ENCODE measurements at regions not wholly inside any gene's neighbourhood (a gene's known extent, or its start where the extent isn't known, plus 50 kb on each side); places are given as distances from the start of the nearest gene placed in this dataset.

- no peak overlapping the region for H3K4me3 ChIP-seq (ENCODE audit: extremely low read depth in 1 of 4, insufficient read depth in 2 of 4, low read depth in 3 of 4, low read length in 4 of 4)
- H2BK5ac ChIP-seq (ENCODE audit: low read depth, low read length) = no peak overlapping the region
- no peak overlapping the region for H3K27ac ChIP-seq (ENCODE audit: low read depth, low read length)
- no peak overlapping the region for H2AK5ac ChIP-seq (ENCODE audit: low read depth, low read length)
- no peak for DNase-seq (ENCODE audit: low read depth in 1 of 2, low spot score in 2 of 2)
- no peak overlapping the region for H4K91ac ChIP-seq (replicated peaks; ENCODE audit: insufficient read length, low read length)
- H2BK120ac ChIP-seq (replicated peaks; ENCODE audit: low read depth, low read length) = no peak overlapping the region
- H3K14ac ChIP-seq (ENCODE audit: insufficient read length) = no peak overlapping the region
- H3K79me2 ChIP-seq (ENCODE audit: control insufficient read depth in 1 of 2, insufficient read depth in 2 of 2, low read length in 2 of 2) = no peaks in the 10 kb centered on the region
- no peak overlapping the region for H3K4me2 ChIP-seq (ENCODE audit: insufficient read depth in 1 of 2, low read depth in 2 of 2, low read length in 2 of 2)
- no peak overlapping the region for H3K23ac ChIP-seq (ENCODE audit: insufficient read length)
- no peaks in the 10 kb centered on the region for H3K36me3 ChIP-seq (ENCODE audit: control insufficient read depth in 2 of 4, insufficient read depth in 4 of 4, low read length in 3 of 4)
- POLR2A ChIA-PET (ENCODE audit: partially characterized antibody) = no interaction called here
- no peak overlapping the region for H2BK12ac ChIP-seq (ENCODE audit: low read depth, low read length)
- no peaks in the 10 kb centered on the region for H4K20me1 ChIP-seq (replicated peaks in 1 of 2; ENCODE audit: control insufficient read depth in 1 of 2, insufficient read depth in 2 of 2, low read length in 2 of 2)
- CTCF ChIA-PET (ENCODE audit: partially characterized antibody) = interaction anchor here (0.7 to 1.1 kb wide), 2 partner anchors 22 to 894 kb away, joined by 3 to 4 read pairs; no protein-coding TSS in a partner anchor
- no peak overlapping the region for H4K5ac ChIP-seq (ENCODE audit: insufficient read length, low read depth, low read length)
- H3K4ac ChIP-seq (replicated peaks; ENCODE audit: insufficient read length, low read depth, low read length) = no peak overlapping the region
- no peak overlapping the region for H3K18ac ChIP-seq (ENCODE audit: extremely low read depth, low read length)
- TF ChIP-seq KDM4A (IDR thresholded peaks at IDR 0.05; ENCODE audit: low read depth, low read length, severe bottlenecking) (no peak), FOSL1 (IDR thresholded peaks at IDR 0.05; ENCODE audit: insufficient read depth, low read depth, low read length) (no peak), SIRT6 (IDR thresholded peaks at IDR 0.05; ENCODE audit: low read length) (no peak), TAF7 (optimal IDR thresholded peaks at IDR 0.05; ENCODE audit: borderline replicate concordance, low read depth, low read length) (no peak), SP1 (IDR thresholded peaks at IDR 0.05; ENCODE audit: low read depth, low read length) (no peak), E2F6 (IDR thresholded peaks at IDR 0.05) (no peak), BCL11A (IDR thresholded peaks at IDR 0.05; ENCODE audit: low read depth in 2 of 2, low read length in 2 of 2) (no peak), USF2 (IDR thresholded peaks at IDR 0.05; ENCODE audit: low read length) (no peak), JUND (IDR thresholded peaks at IDR 0.05; ENCODE audit: low read length) (no peak), ATF3 (IDR thresholded peaks at IDR 0.05; ENCODE audit: insufficient read depth, low read depth, low read length) (no peak)
- no peak overlapping the region for H2AFZ ChIP-seq (ENCODE audit: low read length)
- H2BK20ac ChIP-seq (ENCODE audit: low read length) = no peak overlapping the region
- H3K23me2 ChIP-seq (ENCODE audit: low read depth, low read length) = no peaks in the 10 kb centered on the region
- H3K79me1 ChIP-seq (ENCODE audit: low read depth, low read length) = no peaks in the 10 kb centered on the region
- H3K9ac ChIP-seq (replicated peaks in 1 of 4; ENCODE audit: extremely low read depth in 1 of 4, low read depth in 3 of 4, low read length in 3 of 4) = no peak overlapping the region
- no peaks in the 10 kb centered on the region for H3K9me3 ChIP-seq (ENCODE audit: insufficient read depth in 2 of 2, low read depth in 1 of 2, low read length in 1 of 2)
- no peak for FAIRE-seq
- no peak overlapping the region for H3K56ac ChIP-seq (replicated peaks; ENCODE audit: insufficient read length, low read depth, low read length)
- no peak overlapping the region for H4K8ac ChIP-seq (ENCODE audit: extremely low read depth, insufficient read depth, low read length)
- H2BK15ac ChIP-seq (ENCODE audit: low read length) = no peak overlapping the region
- 97% methylated on average over 2 of the region's 2 CpGs; no CpG with 5 or more reads in 1 of the 2 experiments for WGBS, 2 experiments (ENCODE audit: extremely low coverage in 1 of 2, insufficient coverage in 1 of 2, insufficient read length in 1 of 2, insufficient replicate concordance in 2 of 2, low coverage in 1 of 2, low lambda C conversion rate in 2 of 2, missing lambda C conversion rate in 1 of 2)
- H3K4me1 ChIP-seq (replicated peaks in 1 of 4; ENCODE audit: control insufficient read depth in 3 of 4, insufficient read depth in 4 of 4, low read length in 3 of 4) = peaks cover 0 to 3% (median 0%) of the 10 kb centered on the region in 4 experiments; a peak in 2 of 7 replicates
- H3K27me3 ChIP-seq (replicated peaks in 1 of 4; ENCODE audit: control insufficient read depth in 3 of 4, extremely low read depth in 1 of 4, insufficient read depth in 3 of 4, low read length in 3 of 4) = no peaks in the 10 kb centered on the region
Measured at GRCh38 chr2:105464325-105464724, 65.5 kb upstream of the FHL2 start.
